ENCODE measurements at regions not wholly inside any gene's neighbourhood (a gene's known extent, or its start where the extent isn't known, plus 50 kb on each side); places are given as distances from the start of the nearest gene placed in this dataset.

- TF ChIP-seq CTCF (IDR thresholded peaks at IDR 0.05 in 8 of 11, conservative IDR thresholded peaks at IDR 0.05 in 3 of 11), result no peak
- no peak for TF ChIP-seq POLR2A (IDR thresholded peaks at IDR 0.05)
These were observed 149.2 kb upstream of the TWIST2 start for GRCh38 chr2:238698451-238699306.

Data from spleen (tissue), 7 donors.